ENCODE measurements at regions not wholly inside any gene's neighbourhood (a gene's known extent, or its start where the extent isn't known, plus 50 kb on each side); places are given as distances from the start of the nearest gene placed in this dataset.
"Not testable (repeated sequence)": the region's sequence is repeated elsewhere in the genome, so short reads cannot be mapped to it uniquely, and the experiment has no call there.

DNA sequence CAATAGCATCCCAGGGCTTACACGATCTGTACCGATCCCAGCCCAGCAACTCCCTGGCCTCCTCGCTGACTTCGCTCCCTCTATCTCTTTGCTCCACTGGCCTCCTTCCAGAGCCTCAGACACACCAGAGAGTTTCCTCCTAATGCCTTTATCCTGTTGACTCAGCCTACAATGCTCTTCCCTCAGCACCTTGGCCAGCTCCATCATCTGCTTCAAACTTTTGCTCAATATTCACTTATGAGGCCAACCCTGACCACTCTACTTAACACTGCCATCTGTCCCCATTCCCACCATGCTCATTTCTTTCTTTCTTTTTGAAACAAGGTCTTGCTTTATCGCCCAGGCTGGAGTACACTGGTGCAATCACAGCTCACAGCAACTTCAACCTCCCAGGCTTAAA, 180.9 kb downstream of the CEP170 start:
- H3K27ac ChIP-seq = not testable (repeated sequence)

DNA sequence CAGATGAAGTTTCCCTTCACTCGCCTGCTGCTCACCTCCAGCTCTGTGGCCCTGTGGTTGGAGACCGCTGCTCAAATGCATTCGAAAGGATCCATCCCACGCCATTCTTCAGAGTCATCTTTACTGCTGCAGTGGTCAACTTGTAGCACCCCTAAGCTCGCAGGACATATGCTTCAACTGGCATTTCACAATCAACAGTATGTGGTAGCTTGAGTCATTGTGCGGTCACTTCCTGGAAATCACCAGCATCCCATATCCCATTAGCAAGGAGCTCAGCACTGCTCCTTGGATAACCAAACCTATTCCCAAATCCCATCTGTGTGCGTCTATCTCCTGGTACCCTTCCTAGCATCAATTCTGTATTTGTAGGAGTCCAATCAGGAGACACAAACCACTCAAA, 188.0 kb downstream of the CEP170 start:
- not testable (repeated sequence) for H3K27ac ChIP-seq

DNA sequence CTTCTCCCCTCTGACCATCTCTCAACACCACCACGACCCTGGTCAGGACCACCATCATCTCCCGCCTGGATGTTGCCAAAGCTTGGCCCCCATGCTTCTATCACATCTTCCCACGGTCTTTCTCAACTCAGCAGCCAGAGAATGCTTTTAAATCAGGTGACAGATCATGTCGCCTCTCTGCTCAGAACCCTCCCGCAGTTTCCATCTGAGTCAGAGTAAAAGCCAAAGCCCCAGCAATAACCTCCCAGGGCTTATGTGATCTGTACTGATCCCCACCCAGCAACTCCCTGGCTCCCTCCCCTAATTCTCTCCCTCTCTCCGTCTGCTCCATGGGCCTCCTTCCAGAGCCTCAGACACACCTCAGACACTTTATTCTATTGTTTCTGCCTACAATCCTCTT, 193.1 kb downstream of the CEP170 start:
- H3K27ac ChIP-seq = not testable (repeated sequence)

DNA sequence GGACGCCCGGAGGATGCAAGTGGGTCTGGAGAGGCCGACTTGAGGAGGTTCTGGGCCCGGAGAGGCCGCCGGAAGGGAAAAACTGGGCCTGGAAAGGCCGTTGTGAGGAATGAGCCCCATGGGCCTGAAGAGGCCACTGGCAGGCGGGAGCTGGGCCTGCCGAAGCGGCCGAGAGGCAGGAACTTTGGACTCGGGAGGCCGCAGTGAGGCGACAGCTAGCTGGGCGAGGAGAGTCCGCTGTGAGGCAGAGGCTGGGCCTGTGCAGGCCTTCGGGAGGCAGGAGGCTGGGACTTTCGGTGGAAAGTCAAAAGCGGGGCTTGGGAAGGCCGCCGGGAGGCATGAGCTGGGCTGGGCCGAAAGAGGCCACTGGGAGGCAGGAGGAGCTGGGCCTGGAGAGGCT, 199.6 kb downstream of the CEP170 start:
- H3K27ac ChIP-seq = not testable (repeated sequence)

DNA sequence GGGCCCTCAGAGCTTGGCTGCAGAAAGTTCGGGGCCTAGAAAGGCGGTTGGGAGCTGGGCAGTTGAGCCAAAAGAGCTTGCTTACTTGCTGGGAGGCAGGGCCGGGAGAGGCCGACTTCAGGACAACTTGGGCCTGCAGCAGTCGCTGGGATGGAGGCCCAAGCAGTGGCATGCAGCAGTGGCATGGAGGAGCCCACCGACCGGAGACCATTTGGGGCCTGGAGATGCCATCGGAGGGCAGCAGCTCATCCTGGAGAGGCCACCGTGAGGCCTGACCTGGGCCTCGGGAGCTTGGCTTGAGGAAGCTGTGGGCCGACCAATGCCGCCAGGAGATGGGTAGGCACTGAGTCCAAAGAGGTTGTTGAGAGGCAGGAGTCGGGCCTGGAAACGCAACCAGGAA, 200.0 kb downstream of the CEP170 start:
- not testable (repeated sequence) for H3K27ac ChIP-seq

DNA sequence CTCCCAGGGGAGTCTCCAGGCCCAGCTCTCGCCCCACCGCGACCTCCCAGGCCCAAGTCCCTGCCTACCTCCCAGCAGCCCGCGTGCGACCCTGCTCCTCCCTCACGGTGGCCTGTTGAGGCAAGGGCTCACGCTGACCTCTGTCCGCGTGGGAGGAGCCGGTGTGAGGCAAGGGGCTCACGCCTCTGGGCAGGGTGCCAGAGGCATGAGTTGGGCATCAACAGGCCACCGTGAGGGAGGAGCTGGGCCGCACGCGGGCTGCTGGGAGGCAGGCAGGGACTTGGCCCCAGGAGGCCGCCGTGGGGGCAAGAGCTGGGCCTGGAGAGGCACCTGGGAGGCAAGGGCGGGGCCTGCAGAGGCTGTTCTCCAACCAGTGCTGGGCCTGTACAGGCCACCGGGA, 200.4 kb downstream of the CEP170 start:
- H3K27ac ChIP-seq = not testable (repeated sequence)

DNA sequence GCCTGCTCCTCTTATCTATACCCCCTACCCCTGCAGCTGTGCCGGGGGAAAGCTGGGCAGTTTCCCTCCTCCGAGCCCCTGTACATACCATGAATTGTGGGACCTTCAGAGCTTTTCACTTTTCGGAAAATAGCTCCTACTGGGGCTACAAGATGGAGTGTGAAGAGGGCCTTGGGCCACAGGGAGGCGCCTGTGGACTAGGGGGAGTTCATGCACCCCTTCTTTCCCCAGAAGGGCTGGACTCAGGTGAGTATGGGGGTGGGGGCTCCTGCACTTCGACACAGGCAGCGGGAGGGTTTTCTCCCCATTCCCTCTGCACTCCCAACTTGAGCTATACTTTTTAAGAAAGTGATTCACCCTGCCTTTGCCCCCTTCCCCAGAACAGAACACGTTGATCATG, 202.0 kb downstream of the CEP170 start:
- H3K27ac ChIP-seq = not testable (repeated sequence)

DNA sequence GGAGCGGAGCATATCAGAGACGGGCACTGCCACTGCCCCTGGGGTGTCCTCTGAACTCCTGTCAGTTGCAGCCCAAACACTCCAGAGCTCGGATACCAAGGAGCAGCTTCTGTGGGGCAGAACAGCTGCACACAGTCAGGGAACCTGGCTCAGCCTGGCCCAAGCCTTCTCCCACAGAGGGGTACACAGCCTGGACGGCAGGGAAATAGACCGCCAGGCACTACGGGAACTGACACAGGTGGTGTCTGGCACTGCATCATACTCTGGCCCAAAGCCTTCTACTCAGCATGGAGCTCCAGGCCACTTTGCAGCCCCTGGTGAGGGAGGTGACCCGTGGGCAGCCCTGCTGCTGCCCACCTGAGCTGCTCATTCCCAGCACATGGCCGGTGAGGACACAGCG, 204.5 kb downstream of the CEP170 start:
- H3K27ac ChIP-seq = not testable (repeated sequence)

DNA sequence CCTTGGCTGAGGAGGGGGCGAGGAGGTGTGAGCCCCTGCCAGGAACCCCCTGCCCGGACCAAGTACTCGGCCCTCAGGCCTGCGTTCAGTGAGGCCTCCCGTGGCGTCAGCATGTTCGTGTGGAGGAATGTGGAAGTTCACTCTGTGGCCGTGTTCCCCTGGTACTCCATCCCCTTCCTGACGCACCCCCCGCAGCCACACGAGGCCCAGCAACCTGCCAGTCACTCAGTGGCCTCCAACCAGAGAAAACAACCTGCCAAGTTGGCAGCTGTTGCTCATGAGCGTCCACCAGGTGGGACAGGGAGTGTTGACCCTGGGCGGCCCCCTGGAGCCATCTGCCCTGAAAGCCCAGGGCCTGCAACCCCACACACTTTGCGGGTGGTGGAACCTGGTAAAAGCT, 205.4 kb downstream of the CEP170 start:
- not testable (repeated sequence) for H3K27ac ChIP-seq

DNA sequence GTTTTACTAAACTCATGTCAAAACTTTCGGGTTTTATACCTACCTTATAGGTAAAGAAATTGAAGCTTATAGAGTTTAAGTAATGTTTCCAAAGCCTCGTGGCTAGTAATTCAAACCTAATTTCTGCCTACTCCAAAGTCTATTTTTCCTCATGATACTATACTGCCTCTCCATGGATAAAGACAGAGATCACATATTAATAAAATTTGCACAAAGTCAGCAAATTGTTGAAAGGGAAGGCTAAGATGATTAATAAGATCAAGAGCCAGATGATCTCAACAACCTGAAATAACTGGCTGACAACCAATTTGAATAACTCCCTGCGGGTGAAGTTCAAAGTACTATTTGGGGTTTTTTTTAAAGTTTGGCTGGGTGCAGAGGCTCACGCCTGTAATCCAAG, 233.7 kb downstream of the CEP170 start:
- TF ChIP-seq, protein P1, sequence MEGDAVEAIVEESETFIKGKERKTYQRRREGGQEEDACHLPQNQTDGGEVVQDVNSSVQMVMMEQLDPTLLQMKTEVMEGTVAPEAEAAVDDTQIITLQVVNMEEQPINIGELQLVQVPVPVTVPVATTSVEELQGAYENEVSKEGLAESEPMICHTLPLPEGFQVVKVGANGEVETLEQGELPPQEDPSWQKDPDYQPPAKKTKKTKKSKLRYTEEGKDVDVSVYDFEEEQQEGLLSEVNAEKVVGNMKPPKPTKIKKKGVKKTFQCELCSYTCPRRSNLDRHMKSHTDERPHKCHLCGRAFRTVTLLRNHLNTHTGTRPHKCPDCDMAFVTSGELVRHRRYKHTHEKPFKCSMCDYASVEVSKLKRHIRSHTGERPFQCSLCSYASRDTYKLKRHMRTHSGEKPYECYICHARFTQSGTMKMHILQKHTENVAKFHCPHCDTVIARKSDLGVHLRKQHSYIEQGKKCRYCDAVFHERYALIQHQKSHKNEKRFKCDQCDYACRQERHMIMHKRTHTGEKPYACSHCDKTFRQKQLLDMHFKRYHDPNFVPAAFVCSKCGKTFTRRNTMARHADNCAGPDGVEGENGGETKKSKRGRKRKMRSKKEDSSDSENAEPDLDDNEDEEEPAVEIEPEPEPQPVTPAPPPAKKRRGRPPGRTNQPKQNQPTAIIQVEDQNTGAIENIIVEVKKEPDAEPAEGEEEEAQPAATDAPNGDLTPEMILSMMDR (conservative IDR thresholded peaks at IDR 0.05) = peak; percentile 32; the same call in 1 of the 2 replicates
- H3K27ac ChIP-seq = not testable (repeated sequence)

DNA sequence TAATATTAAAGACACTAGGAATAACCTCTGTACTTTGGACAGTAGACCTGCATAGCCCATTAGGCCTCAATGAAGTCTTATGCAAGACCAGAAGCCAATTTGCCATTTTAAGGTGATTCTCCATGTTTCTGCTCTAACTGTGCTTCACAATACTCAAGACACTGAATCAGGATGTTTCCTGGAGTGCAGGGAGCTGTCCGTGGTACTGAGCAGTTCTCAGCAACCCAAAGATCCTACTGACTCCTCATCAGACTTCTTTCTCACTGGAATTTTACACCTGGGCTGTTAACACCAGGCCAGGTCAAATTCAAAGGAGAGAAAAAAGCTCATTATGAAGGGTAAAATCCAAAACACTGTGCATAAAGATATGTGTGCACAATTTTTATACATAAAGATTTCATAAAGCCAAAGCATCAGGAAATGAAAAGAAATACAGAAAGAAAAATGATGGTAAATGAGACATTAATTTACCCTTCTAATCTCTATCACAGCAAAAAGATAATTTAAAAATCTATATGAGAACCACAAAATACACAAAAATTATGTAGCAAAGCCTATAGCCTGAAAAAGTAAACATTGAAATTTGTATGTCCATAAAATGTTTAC, 235.9 kb downstream of the CEP170 start:
- not testable (repeated sequence) for H3K27ac ChIP-seq

DNA sequence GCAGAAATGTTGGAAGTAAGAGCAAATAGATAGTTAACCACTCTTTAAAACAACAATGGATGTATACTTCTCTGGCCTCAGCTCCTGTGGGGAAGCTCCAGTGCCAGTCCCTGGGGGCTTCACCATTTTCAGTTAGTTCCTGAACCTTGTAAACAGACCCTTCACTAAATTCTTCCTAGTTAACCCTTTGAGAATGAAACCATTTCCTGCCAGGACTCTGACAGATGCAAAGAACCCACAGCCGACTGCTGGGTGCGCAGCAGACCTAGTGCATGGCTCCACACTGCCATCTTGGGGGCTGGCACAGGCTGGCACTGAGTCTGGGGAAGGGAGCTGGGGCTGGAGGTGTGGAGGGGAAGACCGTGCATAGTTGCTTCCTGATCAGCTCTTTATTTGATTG, 244.4 kb downstream of the CEP170 start:
- TF ChIP-seq, protein P1 (conservative IDR thresholded peaks at IDR 0.05) = peak; percentile 67
- not testable (repeated sequence) for H3K27ac ChIP-seq

DNA sequence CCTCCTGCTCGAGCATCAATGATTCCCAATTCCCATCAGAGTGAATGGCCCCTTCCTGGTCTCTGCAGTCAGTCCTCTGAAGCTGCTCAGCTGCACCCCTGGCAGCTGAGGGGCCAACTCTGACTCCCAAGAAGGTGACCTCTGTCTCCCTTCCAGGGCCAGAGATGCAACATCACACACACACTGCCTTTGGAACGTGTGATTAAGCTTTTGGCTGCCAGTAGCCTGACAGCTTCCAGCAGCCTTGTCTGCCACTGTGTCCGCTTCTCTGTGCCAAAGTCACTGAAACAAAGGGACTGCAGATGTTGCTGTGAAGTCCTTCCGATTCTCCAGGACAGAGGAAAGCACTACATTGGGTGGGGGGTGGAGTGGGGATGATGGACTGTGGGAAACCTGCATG, 254.1 kb downstream of the CEP170 start:
- H3K27ac ChIP-seq = not testable (repeated sequence)

DNA sequence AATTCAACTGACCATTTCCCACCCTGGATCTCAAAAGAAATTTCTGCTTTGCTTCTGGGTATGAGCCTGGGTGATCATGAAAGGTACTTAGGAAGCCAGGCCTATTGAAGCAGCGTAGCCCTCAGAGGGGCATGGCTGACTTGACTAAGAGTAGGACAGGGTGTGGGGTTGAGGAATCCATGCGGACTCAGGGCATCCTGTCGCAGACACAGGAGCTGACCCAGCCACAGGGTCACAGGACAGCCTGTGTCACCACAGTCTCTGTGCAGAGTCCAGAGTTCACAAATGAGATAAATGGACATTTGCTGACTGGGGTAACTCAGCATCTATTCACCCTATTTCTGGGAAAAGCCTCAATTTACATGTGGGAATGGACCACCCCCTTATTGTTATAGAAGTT, 262.3 kb downstream of the CEP170 start:
- not testable (repeated sequence) for H3K27ac ChIP-seq

DNA sequence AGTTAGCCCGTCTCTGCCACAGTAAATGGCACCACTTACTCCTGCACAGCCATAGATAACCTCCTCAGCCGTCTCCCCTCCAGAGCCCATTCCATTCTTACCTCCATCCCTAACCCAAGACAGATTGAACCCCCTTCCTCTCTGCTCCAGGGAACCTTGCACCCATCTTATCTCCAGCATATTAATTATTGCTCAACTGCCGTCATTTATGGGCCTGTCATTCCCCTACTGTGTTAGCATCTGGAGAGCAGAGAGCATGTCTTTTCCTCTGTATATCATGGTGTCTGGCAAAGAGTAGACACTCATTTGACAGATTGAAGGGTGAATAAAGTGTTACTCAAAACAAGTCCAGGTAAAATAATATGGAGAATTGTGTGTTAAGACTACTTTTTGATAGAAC, 270.0 kb downstream of the CEP170 start:
- H3K27ac ChIP-seq = not testable (repeated sequence)

DNA sequence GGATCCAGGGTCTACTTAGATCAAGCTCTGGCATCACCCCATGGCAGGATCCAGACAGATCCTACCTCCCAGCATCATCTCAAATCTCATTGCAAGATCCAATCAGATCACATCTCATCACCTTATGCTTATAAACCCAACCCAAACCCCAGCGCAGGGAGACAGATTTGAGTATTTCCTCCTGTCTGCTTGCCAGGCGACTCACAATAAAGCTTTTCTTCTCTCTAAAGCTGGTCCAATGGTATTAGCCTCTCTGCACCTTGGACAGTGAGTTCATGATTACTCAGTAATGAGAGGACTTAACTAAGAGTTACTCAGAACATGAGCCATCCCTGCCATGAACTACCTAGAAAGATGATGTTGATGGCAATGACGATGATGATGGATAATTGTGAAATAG, 281.7 kb downstream of the CEP170 start:
- H3K27ac ChIP-seq = not testable (repeated sequence)

Data from VCaP (cell line).